ENCODE measurements at regions not wholly inside any gene's neighbourhood (a gene's known extent, or its start where the extent isn't known, plus 50 kb on each side); places are given as distances from the start of the nearest gene placed in this dataset.

DNA sequence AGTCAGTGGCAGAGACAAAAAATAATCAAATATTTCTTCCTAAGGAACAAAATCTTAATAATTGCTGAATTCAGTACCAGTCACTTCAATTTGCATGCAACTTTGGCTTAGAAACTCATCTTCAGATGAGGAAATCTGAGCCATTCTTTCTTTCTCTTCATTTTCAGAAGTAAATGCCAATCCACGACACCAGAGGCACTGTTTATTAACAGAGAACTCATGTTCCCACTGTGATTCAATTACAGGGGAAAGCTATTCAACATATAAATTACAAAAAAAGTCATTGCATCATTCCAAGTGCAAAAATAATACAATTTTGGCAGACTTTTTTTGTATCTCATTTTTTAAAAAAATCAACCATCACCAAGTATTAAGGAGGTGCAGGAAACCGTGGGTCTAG, 816.1 kb upstream of the TMEM132C start:
- H3K4me3 ChIP-seq (ENCODE audit: low read length in 3 of 3), result no peak overlapping the region
- H3K27ac ChIP-seq (ENCODE audit: low read depth, low read length), result no peak overlapping the region
- peaks cover 10 to 16% (median 12%) of the 10 kb centered on the region in 3 donors for H3K27me3 ChIP-seq (ENCODE audit: control insufficient read depth in 3 of 3, insufficient read depth in 3 of 3, low read length in 3 of 3)
- H3K9me3 ChIP-seq (ENCODE audit: control insufficient read depth in 3 of 3, low read length in 3 of 3), result no peaks in the 10 kb centered on the region
- H3K9ac ChIP-seq (ENCODE audit: low read depth in 1 of 3, low read length in 3 of 3), result no peak overlapping the region
- H3K4me1 ChIP-seq (ENCODE audit: control insufficient read depth in 3 of 3, insufficient read depth in 3 of 3, low read length in 3 of 3), result no peaks in the 10 kb centered on the region
- no peaks in the 10 kb centered on the region for H3K36me3 ChIP-seq (ENCODE audit: control insufficient read depth in 3 of 3, insufficient read depth in 3 of 3, low read length in 3 of 3)

DNA sequence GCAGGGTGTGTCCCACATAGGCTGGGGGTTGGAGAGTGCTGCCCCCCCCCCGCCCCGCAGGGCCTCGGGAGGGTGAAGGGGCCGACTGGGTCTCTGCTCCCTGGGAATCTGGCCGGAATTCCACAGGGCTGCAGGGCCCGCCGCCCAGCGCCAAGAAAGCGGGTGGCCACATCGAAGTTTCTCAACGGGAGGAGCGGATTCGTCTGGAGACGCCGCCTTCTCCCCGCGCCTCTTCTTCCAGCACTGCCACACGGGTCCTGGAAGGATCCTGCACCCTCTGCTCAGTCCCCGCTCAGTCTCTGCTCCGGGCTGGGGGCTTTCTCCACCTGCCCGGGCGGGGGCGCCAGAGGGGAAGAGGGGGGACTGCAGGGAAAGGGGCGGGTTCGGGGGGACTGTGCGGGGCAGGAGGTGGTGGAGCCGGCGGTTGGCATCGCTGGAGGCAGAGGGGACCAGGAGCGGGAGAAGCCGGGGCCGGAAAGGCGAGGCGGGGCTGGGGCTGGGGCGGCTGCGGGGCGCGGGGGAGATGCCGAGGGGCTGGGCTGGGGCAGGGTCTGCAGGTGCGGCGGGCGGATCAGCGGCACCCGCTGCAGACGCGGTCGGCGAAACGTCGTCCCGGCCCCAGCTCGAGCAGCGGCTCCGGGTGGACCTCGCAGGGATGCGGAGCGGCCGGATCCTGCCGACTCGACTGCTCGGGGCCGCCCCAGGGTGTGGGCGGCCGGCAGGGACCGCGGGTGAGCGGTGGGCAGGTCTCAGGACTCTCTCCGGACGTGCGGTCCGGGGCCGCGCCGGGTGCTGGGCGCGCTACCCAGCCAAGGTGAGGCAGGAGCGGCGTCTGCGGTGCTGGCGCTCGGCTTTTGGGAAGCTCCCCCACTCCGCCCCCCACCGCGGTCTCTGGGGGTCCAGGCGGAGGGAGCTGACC, 811.4 kb upstream of the TMEM132C start:
- Histone ChIP-seq H3K4me1 (ENCODE audit: control insufficient read depth in 3 of 3, insufficient read depth in 3 of 3, low read length in 3 of 3) (no peaks in the 10 kb centered on the region), H3K4me3 (ENCODE audit: low read length in 3 of 3) (no peak overlapping the region), H3K36me3 (ENCODE audit: control insufficient read depth in 3 of 3, insufficient read depth in 3 of 3, low read length in 3 of 3) (no peaks in the 10 kb centered on the region), H3K9me3 (ENCODE audit: control insufficient read depth in 3 of 3, low read length in 3 of 3) (peaks cover 0 to 3% (median 0%) of the 10 kb centered on the region in 3 donors), H3K27me3 (ENCODE audit: control insufficient read depth in 3 of 3, insufficient read depth in 3 of 3, low read length in 3 of 3) (peaks cover 14 to 26% (median 18%) of the 10 kb centered on the region in 3 donors), H3K9ac (ENCODE audit: low read depth in 1 of 3, low read length in 3 of 3) (no peak overlapping the region), H3K27ac (ENCODE audit: low read depth, low read length) (no peak overlapping the region)

- Histone ChIP-seq H3K27ac (ENCODE audit: low read depth, low read length) (no peak overlapping the region), H3K36me3 (ENCODE audit: control insufficient read depth in 3 of 3, insufficient read depth in 3 of 3, low read length in 3 of 3) (no peaks in the 10 kb centered on the region), H3K27me3 (ENCODE audit: control insufficient read depth in 3 of 3, insufficient read depth in 3 of 3, low read length in 3 of 3) (peaks cover 14 to 26% (median 18%) of the 10 kb centered on the region in 3 donors), H3K4me3 (ENCODE audit: low read length in 3 of 3) (no peak overlapping the region), H3K9me3 (ENCODE audit: control insufficient read depth in 3 of 3, low read length in 3 of 3) (peaks cover 0 to 3% (median 3%) of the 10 kb centered on the region in 3 donors), H3K4me1 (ENCODE audit: control insufficient read depth in 3 of 3, insufficient read depth in 3 of 3, low read length in 3 of 3) (no peaks in the 10 kb centered on the region), H3K9ac (ENCODE audit: low read depth in 1 of 3, low read length in 3 of 3) (no peak overlapping the region)
These were observed 809.2 kb upstream of the TMEM132C start for GRCh38 chr12:127457726-127458125.

DNA sequence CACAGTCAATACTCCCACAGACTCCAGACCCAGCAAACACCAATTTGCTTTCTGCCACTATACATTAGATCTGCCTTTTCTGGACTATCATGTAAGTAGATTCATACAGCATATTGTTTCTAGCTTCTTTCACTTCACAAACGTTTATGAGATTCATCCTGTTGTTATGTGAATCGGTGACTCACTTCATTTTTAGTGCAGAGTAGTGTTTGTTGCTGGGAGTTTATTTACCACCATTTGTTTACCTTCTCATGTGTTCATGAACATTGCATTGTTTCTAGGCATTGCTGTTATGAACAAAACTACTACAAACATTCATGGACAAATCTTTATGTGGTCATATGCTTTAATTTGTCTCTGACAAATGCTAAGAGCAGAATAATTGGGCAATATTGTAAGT, 807.8 kb upstream of the TMEM132C start:
- Histone ChIP-seq H3K4me1 (ENCODE audit: control insufficient read depth in 3 of 3, insufficient read depth in 3 of 3, low read length in 3 of 3) (no peaks in the 10 kb centered on the region), H3K36me3 (ENCODE audit: control insufficient read depth in 3 of 3, insufficient read depth in 3 of 3, low read length in 3 of 3) (no peaks in the 10 kb centered on the region), H3K4me3 (ENCODE audit: low read length in 3 of 3) (no peak overlapping the region), H3K27me3 (ENCODE audit: control insufficient read depth in 3 of 3, insufficient read depth in 3 of 3, low read length in 3 of 3) (peaks cover 14 to 24% (median 17%) of the 10 kb centered on the region in 3 donors), H3K9ac (ENCODE audit: low read depth in 1 of 3, low read length in 3 of 3) (no peak overlapping the region), H3K27ac (ENCODE audit: low read depth, low read length) (no peak overlapping the region), H3K9me3 (ENCODE audit: control insufficient read depth in 3 of 3, low read length in 3 of 3) (peaks cover 0 to 3% (median 3%) of the 10 kb centered on the region in 3 donors)

- H3K4me1 ChIP-seq (ENCODE audit: control insufficient read depth in 3 of 3, insufficient read depth in 3 of 3, low read length in 3 of 3), result no peaks in the 10 kb centered on the region
- H3K27me3 ChIP-seq (ENCODE audit: control insufficient read depth in 3 of 3, insufficient read depth in 3 of 3, low read length in 3 of 3), result peaks cover 11 to 19% (median 12%) of the 10 kb centered on the region in 3 donors
- H3K27ac ChIP-seq (ENCODE audit: low read depth, low read length), result no peak overlapping the region
- H3K9me3 ChIP-seq (ENCODE audit: control insufficient read depth in 3 of 3, low read length in 3 of 3), result peaks cover 0 to 3% (median 3%) of the 10 kb centered on the region in 3 donors
- H3K36me3 ChIP-seq (ENCODE audit: control insufficient read depth in 3 of 3, insufficient read depth in 3 of 3, low read length in 3 of 3), result no peaks in the 10 kb centered on the region
- no peak overlapping the region for H3K4me3 ChIP-seq (ENCODE audit: low read length in 3 of 3)
- H3K9ac ChIP-seq (ENCODE audit: low read depth in 1 of 3, low read length in 3 of 3), result no peak overlapping the region
These were observed 807.3 kb upstream of the TMEM132C start for GRCh38 chr12:127459687-127460086.

DNA sequence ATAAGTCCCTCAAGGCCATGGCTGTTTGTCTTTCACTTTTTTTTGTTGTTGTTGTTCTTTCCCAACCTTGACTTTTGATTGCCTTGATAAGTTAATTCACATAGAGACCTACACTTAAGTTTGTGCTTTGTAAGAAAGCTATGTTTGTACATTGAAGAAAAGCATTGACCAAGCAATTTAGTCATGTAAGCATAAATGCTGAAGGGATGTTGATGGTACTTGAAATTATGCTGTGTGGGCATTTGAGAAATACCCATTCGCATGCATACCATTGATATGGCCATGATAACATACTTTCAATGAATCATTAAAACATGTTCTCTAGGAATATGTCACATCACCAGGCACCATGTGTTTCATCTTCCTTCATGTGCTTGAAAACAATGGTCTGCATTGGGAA, 803.7 kb upstream of the TMEM132C start:
- Histone ChIP-seq H3K27ac (ENCODE audit: low read depth, low read length) (no peak overlapping the region), H3K4me3 (ENCODE audit: low read length in 3 of 3) (no peak overlapping the region), H3K27me3 (ENCODE audit: control insufficient read depth in 3 of 3, insufficient read depth in 3 of 3, low read length in 3 of 3) (no peaks in the 10 kb centered on the region), H3K9me3 (ENCODE audit: control insufficient read depth in 3 of 3, low read length in 3 of 3) (peaks cover 0 to 3% (median 3%) of the 10 kb centered on the region in 3 donors), H3K4me1 (ENCODE audit: control insufficient read depth in 3 of 3, insufficient read depth in 3 of 3, low read length in 3 of 3) (no peaks in the 10 kb centered on the region), H3K9ac (ENCODE audit: low read depth in 1 of 3, low read length in 3 of 3) (no peak overlapping the region), H3K36me3 (ENCODE audit: control insufficient read depth in 3 of 3, insufficient read depth in 3 of 3, low read length in 3 of 3) (no peaks in the 10 kb centered on the region)

GRCh38 chr12:127469331-127469730, 797.6 kb upstream of the TMEM132C start:
- H3K9ac ChIP-seq (ENCODE audit: low read depth in 1 of 3, low read length in 3 of 3), result no peak overlapping the region
- no peaks in the 10 kb centered on the region for H3K9me3 ChIP-seq (ENCODE audit: control insufficient read depth in 3 of 3, low read length in 3 of 3)
- H3K27ac ChIP-seq (ENCODE audit: low read depth, low read length), result no peak overlapping the region
- no peak overlapping the region for H3K4me3 ChIP-seq (ENCODE audit: low read length in 3 of 3)
- H3K36me3 ChIP-seq (ENCODE audit: control insufficient read depth in 3 of 3, insufficient read depth in 3 of 3, low read length in 3 of 3), result no peaks in the 10 kb centered on the region
- H3K27me3 ChIP-seq (ENCODE audit: control insufficient read depth in 3 of 3, insufficient read depth in 3 of 3, low read length in 3 of 3), result no peaks in the 10 kb centered on the region
- H3K4me1 ChIP-seq (ENCODE audit: control insufficient read depth in 3 of 3, insufficient read depth in 3 of 3, low read length in 3 of 3), result no peaks in the 10 kb centered on the region

DNA sequence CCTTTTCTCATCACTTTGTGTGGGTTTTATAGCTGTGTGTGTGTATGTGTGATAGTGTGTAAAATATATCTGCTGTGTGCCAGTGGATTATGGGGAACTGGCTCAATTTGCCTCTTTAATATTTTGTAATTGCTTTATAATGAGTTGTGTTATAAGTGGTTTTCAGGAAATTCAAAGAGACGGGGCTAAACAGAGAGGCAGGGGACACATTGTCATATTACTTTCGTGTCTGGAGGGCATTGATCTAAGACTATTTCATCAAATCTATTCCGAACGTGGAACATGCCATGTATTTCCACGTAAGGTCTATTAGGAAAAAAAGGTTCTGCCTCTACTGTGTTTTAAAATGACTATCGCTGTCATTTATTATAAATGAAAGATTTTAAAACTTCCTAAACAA, 793.2 kb upstream of the TMEM132C start:
- H3K4me1 ChIP-seq (ENCODE audit: control insufficient read depth in 3 of 3, insufficient read depth in 3 of 3, low read length in 3 of 3), result no peaks in the 10 kb centered on the region

GRCh38 chr12:127479256-127479655, 787.7 kb upstream of the TMEM132C start:
- H3K4me3 ChIP-seq (ENCODE audit: low read length in 3 of 3), result no peak overlapping the region
- no peaks in the 10 kb centered on the region for H3K27me3 ChIP-seq (ENCODE audit: control insufficient read depth in 3 of 3, insufficient read depth in 3 of 3, low read length in 3 of 3)
- H3K9ac ChIP-seq (ENCODE audit: low read depth in 1 of 3, low read length in 3 of 3), result no peak overlapping the region

More for the DNA sequence above, 793.2 kb upstream of the TMEM132C start:
- H3K27me3 ChIP-seq (ENCODE audit: control insufficient read depth in 3 of 3, insufficient read depth in 3 of 3, low read length in 3 of 3), result no peaks in the 10 kb centered on the region
- H3K9me3 ChIP-seq (ENCODE audit: control insufficient read depth in 3 of 3, low read length in 3 of 3), result no peaks in the 10 kb centered on the region
- H3K4me3 ChIP-seq (ENCODE audit: low read length in 3 of 3), result no peak overlapping the region
- H3K36me3 ChIP-seq (ENCODE audit: control insufficient read depth in 3 of 3, insufficient read depth in 3 of 3, low read length in 3 of 3), result no peaks in the 10 kb centered on the region
- H3K27ac ChIP-seq (ENCODE audit: low read depth, low read length), result no peak overlapping the region
- no peak overlapping the region for H3K9ac ChIP-seq (ENCODE audit: low read depth in 1 of 3, low read length in 3 of 3)

DNA sequence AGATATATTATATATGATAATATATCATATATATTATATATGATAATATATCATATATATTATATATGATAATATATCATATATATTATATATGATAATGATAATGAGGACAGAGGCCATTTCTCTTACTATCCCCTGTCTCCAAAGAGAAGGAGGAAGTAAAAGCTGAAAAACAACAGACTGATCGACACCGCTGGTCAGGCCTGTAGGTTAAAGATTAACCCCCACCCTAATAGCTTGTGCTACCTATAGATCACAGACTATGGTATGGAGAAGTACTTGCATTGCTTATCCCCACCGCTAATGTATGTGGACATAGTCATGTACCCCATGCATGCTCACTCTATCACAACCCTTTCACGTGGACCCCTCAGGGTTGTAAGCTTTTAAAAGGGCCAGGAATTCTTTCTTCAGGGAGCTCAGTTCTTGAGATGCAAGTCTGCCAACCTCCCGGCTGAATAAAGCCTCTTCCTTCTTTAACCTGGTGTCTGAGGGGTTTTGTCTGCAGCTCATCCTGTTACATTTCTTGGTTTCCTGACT, 786.1 kb upstream of the TMEM132C start:
- H3K9ac ChIP-seq (ENCODE audit: low read depth in 1 of 3, low read length in 3 of 3), result no peak overlapping the region
- H3K4me1 ChIP-seq (ENCODE audit: control insufficient read depth in 3 of 3, insufficient read depth in 3 of 3, low read length in 3 of 3), result no peaks in the 10 kb centered on the region
- no peaks in the 10 kb centered on the region for H3K36me3 ChIP-seq (ENCODE audit: control insufficient read depth in 3 of 3, insufficient read depth in 3 of 3, low read length in 3 of 3)
- H3K9me3 ChIP-seq (ENCODE audit: control insufficient read depth in 3 of 3, low read length in 3 of 3), result no peaks in the 10 kb centered on the region
- no peaks in the 10 kb centered on the region for H3K27me3 ChIP-seq (ENCODE audit: control insufficient read depth in 3 of 3, insufficient read depth in 3 of 3, low read length in 3 of 3)
- H3K27ac ChIP-seq (ENCODE audit: low read depth, low read length), result no peak overlapping the region
- no peak overlapping the region for H3K4me3 ChIP-seq (ENCODE audit: low read length in 3 of 3)

More at GRCh38 chr12:127479256-127479655, 787.7 kb upstream of the TMEM132C start:
- H3K27ac ChIP-seq (ENCODE audit: low read depth, low read length), result no peak overlapping the region
- H3K36me3 ChIP-seq (ENCODE audit: control insufficient read depth in 3 of 3, insufficient read depth in 3 of 3, low read length in 3 of 3), result no peaks in the 10 kb centered on the region
- H3K9me3 ChIP-seq (ENCODE audit: control insufficient read depth in 3 of 3, low read length in 3 of 3), result no peaks in the 10 kb centered on the region
- no peaks in the 10 kb centered on the region for H3K4me1 ChIP-seq (ENCODE audit: control insufficient read depth in 3 of 3, insufficient read depth in 3 of 3, low read length in 3 of 3)

All from skeletal muscle tissue (tissue), 3 donors.